ENCODE measurements at regions not wholly inside any gene's neighbourhood (a gene's known extent, or its start where the extent isn't known, plus 50 kb on each side); places are given as distances from the start of the nearest gene placed in this dataset.
A peak's percentile ranks its signal among the peaks of the same experiment; 100 is the strongest.

DNA sequence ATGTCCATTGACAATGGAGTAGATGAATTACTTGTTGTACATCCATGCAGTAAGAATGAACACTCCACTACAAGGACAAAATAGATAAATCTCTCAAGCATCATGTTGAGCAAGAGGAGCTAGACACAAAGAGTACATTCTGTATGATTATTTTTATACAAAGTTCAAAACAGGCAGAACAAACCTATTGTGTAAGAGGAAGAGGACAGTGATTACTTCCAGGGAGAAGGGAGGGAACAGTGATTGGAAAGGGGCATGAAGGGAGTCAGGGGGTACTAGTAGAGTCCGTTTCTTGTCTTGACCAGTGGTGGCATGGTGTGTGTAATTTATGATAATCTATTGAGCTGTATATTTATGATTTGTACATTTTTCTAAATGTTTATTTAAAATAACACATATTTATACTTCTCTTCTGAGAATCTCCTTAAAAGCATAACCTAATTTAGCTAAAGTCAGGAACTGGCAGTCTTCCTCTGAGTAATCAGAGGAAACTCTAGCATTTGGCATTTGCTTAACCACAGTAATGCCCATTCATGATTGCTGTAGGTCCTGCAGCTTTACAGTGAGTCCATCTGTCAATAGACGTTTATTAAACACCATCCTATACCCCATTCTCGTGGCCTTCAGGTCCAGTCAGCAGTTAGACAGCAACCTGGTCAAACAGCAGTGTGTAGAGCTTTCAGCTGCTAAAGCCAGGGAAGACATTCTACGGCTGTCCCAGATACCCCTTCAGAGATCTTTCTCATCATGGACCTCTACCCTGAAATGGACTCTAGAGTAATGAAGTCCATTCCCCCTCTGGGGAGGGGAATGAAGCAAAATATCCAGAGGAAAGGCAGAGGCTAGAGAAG is 114.1 kb upstream of the GALNT2 start:
- DNase-seq (ENCODE audit: low spot score) (no peak), ATAC-seq (no peak)

DNA sequence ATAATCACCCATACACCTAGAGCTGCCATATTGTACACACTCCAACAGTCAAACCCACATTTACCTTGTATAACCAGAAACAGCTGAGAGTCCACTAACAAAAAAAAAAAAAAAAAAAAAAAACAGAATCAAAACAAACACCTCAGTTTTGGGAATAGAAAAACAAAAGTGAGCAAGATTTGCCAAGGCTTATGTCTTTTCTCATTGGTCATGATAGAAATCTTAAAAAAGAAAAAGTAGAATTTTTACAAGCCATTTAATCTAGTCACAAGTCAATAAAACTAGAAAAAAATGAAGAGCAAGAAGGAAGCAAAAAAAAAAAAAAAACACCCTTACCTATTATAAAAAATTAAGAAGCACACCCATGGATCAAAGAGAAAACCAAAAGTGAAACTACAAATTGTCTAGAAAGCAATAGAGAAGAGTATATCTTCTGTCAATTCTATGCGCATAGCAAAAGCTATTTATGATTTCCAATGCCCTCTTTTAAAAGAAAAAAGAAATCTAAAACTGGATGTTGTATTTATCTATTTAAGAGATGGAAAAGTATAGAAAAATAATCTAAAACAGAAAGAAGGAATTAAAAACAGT is 113.2 kb upstream of the GALNT2 start:
- DNase-seq (ENCODE audit: low spot score) (no peak), ATAC-seq (peak; percentile 51)

DNA sequence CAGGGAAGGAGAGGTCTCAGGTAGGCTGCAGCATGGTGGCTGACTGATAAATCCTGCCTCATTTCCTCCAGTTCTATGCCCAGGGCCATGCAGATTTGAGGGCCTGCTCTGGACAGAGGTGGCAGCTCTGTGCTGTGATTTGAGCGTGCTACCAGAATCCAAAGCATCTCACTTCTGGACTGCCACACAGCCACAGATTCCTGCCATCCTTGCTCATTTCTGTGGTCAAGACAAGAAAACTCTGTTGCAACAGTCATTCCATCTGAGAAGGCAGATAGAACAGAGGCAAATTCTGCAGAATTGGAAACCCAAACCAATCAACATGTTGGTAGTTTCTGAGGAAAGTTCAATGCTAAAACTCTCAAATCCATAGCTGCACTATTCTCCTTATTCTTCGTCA is 102.8 kb upstream of the GALNT2 start:
- ATAC-seq (no peak), DNase-seq (ENCODE audit: low spot score) (no peak)

DNA sequence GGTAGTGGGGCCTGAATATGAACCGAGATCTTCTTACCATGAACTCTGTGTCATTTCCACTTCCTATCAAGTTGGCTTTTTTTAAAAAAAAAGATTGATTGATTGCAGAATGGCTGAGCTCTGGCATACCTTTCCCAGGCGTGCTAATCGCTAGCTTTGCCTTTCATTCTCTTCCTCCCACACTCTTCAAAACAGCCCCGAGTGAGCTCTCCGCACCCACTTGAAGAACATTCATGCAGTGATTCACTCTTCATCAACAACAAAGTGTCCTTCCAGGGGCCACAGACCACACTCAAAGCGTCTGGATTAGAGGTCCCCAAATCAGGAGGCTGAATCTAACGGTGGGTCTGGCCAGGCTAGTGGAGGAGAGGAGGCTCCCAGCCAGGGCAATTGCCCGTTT is 96.3 kb upstream of the GALNT2 start:
- ATAC-seq (no peak), DNase-seq (ENCODE audit: low spot score) (no peak)

DNA sequence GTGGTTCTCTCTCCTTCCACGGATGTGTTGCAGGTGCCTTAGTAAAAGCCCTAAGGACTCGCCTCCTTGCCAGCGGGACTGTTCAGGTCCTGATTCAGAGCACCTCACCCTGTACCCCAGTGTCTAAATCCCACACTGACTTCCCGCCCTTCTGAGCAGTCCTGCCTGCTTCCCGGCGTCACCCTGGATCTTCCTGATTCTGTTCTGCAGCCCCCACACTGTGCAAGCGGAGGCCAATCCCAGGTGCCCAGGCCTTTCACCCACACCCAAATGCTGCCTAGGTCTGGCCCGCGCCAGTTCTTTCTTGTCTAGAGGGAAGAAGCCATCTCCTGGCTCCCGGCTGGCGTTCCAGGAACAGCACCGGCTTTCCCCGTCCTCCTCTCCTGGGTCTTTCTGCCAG is 95.9 kb upstream of the GALNT2 start:
- ATAC-seq (no peak), DNase-seq (ENCODE audit: low spot score) (no peak)

DNA sequence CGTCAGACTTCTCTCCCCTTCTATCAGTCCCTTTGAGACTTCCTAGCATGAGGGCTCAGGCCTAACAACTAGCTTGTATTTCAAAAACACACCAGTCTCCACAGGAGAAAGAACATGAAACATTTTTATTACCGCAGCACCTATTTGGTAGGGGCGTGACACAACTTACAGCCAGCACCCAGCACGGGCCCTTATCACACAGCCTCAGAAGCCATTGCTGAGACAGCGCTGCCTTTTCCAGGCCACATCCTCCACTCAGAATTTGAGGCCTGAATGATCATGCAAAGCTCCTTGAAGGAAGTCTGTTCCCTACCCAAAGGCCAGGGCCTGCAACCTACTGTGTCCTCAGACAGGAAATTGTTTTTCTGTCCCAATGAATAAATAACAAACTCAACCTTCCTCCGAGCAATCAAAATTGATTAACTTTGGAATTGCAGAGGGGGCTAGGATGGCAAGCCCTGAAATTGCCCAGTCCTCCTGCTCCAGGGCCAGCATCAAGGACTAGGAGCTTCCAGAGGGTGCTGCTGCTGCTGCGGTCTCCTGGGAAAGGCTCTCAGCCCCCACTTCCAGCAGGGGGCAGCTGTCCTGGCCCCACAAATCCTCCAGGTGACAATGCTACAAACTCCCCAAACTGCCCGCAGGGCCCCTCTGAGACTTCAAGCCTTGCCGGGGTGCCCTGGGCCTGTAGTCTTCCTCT is 94.3 kb upstream of the GALNT2 start:
- peak; percentile 60 for ATAC-seq
- DNase-seq (ENCODE audit: low spot score) = no peak

DNA sequence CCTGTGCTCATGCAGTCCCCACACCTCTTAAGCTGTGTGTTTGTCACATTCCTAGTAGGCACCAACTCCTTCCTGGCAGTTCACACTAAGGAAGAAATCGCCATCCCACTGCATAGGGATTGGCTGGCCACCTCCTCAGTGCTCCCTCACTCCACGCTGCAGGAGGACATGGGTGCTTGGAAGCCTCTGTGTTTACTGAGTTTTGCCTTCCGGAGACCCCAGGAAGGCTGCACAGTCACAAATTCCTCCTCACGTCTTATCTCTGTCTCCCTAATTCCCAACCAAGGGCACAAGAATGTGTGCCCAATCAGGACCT is 93.8 kb upstream of the GALNT2 start:
- DNase-seq (ENCODE audit: low spot score) (no peak), ATAC-seq (no peak)

DNA sequence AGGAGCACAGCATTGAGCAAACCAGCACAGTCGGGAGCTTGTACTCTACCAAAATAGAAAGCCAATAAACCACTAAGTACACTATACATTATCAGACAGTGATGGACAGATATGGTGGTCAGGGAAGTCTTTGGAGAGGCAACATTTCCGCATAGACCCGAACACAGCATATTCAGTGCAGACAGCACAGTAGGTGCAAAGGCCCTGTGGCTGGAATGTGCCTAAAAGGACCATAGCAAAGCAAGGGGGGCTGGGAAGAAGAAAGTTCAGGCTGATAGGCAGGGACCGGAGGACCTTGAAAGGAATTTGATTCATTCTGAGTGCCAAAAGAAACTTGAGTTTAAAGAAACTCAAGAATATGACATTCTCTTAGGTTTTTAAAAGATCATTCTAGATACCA is 92.0 kb upstream of the GALNT2 start:
- ATAC-seq (no peak), DNase-seq (ENCODE audit: low spot score) (no peak)

DNA sequence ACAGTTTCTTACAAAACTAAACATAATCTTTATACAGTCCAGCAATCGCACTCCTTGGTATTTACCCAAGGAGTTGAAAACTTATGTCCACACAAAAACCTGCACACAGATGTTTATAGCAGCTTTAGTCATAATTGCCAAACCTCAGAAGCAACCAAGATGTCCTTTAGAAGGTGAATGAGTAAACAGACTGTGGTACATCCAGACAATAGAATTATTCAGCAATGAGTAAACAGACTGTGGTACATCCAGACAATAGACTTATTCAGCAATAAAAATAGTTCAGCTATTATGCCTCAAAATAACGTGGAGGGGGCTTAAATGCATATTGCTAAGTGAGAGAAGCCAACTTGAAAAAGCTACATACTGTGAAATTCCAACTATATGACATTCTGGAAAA is 87.0 kb upstream of the GALNT2 start:
- DNase-seq (ENCODE audit: low spot score) (no peak), ATAC-seq (no peak)

DNA sequence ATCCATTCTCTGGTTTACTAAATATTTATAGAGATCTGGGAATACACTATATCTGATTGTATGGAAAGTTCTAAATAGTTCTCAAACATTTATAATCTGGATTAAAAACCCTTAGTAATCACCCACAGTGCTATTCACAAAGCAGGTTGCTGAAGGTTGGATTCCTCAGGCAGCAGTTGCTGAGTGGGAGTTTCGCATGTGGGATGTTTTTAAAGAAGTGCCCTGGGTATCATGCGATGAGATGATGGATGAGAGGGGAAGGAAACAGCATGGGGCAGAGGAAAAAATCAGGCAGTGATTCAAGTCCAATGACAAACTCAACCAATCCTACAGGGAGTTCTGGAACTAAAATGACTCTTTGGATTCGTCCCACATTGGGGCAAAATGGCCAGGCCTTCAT is 85.3 kb upstream of the GALNT2 start:
- ATAC-seq = no peak

DNA sequence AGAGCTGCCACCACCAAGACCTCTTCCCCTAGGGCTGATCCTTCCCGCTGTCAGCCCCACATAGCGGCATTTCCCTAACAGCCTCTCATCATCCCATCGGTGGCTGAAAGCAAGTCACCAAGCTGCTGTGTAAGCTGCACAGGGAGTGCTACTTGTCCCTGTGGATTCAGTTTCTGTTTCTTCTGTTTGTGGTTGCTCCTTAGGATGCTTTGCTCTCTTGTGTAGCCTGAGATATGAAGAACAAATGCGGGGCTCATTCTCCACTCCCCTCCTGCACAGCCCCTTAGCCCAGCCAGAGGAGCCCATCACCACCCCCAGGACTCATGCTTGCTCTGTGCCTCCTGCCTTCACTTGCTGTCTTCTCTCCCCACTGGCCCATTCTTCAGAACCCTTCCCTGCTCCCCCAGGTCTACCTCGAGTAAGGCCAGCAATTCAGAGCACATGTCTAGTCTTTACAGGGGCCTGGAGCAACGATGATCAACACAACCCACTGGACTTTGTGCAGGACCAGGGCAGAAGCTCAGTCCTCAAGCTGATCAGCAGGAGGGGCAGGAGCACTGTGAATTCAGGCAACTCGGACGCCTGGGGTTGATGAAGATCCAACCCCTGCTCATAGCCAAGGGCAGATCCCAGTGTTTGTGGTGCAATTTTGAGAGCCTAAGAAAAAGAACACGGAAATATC is 82.6 kb upstream of the GALNT2 start:
- ATAC-seq (peak; percentile 96), DNase-seq (ENCODE audit: low spot score) (peak; percentile 66)

More for the DNA sequence above, 85.3 kb upstream of the GALNT2 start:
- no peak for DNase-seq (ENCODE audit: low spot score)

DNA sequence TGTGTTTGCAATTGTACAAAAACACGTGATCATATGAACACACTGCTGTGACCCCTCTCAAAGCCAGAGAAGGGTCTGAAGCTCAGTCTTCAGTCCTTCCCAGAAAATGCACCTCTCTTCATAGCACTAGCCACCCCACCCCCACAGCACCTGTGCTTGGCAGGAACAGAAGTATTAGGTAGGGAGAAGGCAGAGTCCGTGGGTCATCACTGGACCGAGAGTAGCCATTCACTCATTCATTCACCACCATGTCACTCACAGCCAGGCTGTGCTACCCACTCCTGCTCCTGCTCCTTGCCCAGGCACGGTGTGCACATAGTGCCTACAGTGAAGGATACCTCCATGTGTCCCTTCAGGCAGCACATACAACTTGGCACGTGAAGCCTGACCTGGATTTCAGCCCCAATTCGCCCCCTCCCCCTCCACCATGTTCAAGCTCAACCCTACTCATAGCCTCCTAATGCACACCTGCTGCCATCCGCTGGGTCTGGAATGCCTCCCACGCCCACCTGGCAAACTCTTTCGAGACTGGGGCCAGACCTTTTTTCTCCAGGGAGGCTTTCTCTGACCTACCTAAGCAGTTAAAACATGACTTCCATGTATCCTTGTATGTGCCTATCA is 81.9 kb upstream of the GALNT2 start:
- ATAC-seq (peak; percentile 83), DNase-seq (ENCODE audit: low spot score) (peak; percentile 56)

DNA sequence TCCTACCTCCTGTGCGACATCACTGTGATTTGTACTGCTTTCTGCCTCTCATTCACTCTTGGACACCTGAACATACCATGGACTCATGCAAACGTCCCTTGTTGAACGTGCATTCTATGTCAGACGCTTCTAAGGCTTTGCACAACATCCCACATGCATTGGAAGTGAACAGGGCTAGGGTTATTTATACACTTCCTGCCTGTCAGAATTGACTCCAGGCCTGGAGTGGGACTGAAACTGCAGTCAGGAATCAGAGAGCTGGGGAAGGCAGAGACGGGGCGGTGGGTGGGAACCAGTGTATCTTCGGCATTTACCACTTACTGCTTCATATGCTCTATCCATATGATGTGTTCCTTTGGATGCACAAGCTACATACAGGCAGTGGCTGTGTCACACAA is 81.4 kb upstream of the GALNT2 start:
- ATAC-seq (no peak), DNase-seq (ENCODE audit: low spot score) (no peak)

DNA sequence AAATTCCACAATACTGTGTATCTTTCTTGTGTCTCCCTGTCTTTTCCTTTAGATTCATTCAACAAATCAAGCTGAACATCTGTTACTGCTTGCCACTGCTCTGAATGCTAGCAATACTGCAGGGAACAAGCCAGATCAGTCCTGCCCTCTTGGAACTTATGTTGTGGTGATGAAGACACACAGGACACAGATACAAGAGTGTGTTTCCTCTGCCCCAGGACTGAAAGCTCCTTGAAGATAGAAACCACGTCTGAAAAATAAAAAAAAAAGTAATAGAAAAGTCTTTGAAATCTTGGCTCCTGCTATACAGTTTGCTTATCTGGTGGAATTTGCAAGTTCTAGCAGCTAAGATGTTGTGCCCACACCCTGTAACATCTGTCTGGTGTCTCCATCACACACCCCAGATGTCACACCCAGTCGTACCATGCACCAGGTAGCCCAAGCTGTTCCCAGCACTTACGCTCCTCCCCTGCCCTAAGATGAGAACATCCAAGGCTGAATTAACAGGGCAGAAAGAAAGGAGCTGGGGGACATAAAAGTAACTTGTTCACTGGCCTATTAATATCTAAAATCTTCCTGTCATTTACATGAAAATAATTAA is 80.2 kb upstream of the GALNT2 start:
- DNase-seq (ENCODE audit: low spot score) = no peak
- ATAC-seq = no peak

DNA sequence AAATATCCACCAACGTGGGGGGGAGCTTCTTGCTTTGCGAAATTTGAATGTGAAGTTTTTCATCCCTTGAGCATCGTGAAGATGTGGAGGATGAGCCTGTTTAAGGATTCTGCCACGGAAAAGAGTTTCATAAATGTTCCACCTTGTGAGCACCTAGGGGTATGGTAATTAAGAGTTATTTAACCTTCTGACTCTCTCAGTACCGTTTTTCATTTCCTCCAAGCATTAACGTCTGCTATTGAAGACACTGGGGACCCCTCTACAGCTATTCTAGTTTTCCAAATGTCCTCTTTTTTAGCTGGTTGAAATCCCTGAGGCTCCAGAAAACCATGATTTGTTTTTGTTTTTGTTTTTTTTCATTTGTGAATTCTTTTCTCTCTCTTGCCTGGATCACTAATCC is 79.1 kb upstream of the GALNT2 start:
- ATAC-seq (no peak), DNase-seq (ENCODE audit: low spot score) (no peak)

DNA sequence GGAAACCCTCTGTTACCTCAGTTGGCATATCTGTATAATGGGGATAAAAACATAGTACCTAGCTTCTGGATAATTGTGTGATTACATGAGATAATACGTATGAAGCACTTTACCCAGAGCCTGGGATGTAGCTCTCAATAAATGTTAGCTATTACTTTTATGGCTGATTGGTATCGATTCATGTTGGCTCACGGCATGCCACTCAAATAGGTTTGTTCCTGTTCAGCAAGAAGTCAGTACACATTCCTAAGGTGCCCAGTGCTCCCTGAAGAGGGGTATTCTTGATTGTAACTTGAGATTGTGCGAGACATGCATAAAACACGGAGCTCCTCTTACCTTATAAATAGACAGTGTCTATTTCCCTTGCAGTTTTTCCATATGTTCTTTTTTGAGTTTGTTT is 78.5 kb upstream of the GALNT2 start:
- ATAC-seq (no peak), DNase-seq (ENCODE audit: low spot score) (no peak)

DNA sequence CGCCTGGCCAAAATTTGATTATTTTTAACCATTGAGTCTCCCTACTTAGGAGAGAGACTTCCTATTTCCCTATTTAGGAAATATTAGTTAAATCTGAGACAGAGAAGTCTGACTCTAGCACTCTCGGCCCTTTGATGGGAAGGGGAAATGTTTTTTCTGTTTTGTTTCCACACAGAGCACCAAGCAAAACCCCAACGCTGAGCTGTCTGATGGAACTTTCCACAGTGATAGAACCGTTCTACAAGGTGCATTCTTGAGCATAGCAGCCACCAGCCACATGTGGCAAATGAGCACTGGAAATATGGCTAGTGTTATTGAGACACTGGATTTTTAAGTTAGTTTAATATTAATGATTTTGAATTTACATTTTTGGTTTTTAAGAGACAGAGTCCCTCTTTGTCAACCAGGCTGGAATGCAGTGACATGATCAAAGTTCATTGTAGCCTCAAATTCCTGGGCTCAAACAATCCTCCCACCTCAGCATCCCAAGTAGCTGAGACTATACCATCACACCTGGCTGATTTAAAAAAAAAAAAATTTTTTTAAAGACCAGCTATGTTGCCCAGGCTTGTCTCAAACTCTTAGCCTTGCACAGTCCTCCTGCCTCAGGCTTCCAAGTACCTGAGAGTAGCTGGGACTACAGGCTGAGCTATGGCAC is 77.3 kb upstream of the GALNT2 start:
- ATAC-seq (no peak), DNase-seq (ENCODE audit: low spot score) (no peak)

DNA sequence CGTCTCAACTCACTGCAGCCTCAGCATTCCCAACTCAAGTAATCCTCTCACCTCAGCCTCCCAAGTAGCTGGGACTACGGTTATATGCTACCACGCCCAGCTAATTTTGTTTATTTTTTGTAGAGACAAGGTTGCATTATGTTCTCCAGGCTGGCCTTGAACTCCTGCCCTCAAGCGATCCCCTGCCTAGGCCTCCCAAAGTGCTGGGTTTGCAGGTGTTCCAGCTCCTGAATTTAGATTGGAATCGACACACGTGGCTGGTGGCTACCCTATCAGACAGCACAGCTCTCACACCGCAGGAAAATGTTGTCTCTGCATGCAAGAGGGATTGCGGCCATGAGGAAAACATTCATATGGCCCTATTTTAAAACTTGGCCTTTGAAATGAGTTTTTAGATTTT is 76.7 kb upstream of the GALNT2 start:
- no peak for ATAC-seq
- no peak for DNase-seq (ENCODE audit: low spot score)

DNA sequence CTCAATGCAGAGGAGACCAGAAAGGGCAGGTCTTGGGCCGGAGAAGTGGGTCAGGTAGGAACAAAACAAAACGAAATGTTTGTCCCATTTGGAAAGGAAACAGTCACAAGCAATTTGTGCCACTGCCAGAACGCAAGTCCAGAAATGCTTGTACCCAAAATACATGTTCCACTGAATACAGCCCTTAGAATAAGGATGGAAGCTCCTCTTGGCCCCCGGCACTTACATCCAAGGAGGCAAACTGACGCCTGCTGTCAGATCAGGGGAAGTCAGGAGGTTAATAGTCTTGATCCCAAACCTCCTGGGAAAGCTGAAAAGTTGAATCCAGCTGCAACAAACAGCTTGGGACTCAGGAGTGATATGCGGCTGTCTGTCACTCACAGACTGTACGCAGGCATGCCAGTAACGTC is 75.9 kb upstream of the GALNT2 start:
- ATAC-seq (peak; percentile 11), DNase-seq (ENCODE audit: low spot score) (no peak)

DNA sequence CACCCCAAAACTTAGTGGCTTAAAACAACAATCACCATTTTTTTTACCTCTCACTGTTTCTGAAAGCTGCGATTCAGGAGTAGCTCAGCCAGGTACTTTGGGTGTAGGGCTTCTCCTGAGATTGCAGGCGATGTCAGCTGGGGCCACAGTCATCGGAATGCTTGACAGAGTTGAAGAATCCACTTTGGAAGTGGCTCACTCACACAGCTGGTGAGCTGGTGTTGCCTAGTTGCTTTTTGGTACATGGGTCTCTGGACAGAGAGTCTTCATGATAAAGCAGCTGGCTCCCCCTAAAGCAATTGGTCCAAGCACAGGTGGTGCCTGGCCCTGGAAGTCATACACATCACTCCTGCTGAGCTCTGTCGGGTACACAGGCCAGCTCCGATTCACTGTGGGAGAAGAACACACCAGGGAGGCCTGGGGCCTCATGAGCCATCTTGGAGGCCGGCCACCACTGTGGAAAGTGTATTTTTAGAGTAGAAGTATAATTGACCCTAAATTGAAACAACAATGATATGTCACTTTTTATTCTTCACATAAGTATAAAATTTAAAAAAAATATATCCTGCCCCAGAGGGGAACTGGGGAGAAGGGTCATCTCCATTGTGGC is 75.2 kb upstream of the GALNT2 start:
- DNase-seq (ENCODE audit: low spot score) (no peak), ATAC-seq (no peak)

Measured in left lobe of liver (tissue), 2 donors.